ENCODE measurements at regions not wholly inside any gene's neighbourhood (a gene's known extent, or its start where the extent isn't known, plus 50 kb on each side); places are given as distances from the start of the nearest gene placed in this dataset.
"Not testable (repeated sequence)": the region's sequence is repeated elsewhere in the genome, so short reads cannot be mapped to it uniquely, and the experiment has no call there.

DNA sequence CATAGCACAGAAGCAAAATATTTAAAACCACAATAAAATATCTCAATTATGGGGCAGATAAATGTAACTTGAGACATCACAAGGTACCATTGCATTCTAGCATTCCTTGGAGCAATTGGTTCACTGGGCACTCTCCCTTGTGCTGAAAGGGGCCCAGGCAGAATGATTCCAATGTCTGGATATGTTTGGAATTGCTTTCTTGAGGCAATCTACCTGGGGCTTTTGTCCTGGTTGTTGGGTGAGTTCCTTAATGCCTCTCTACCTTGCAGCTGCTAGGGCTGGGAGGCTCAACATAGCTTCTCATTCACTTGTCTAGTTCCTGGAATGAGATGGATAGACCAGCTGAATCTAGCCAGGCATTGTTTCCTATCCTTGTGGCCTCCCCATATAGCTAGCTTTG is 539.6 kb upstream of the FSHR start:
- no peak overlapping the region for H3K4me3 ChIP-seq (ENCODE audit: low read length in 3 of 3)
- TF ChIP-seq CTCF (IDR thresholded peaks at IDR 0.05; ENCODE audit: borderline replicate concordance, extremely low read depth, insufficient read depth) = no peak
- no peak overlapping the region for H3K9ac ChIP-seq (ENCODE audit: low read length in 3 of 3)
- no peak overlapping the region for H3K27ac ChIP-seq (ENCODE audit: low read depth in 2 of 2, low read length in 2 of 2)
- FAIRE-seq (no peak), DNase-seq (no peak)
- H3K4me1 ChIP-seq (ENCODE audit: control insufficient read depth in 2 of 3, insufficient read depth in 2 of 3, low read depth in 1 of 3, low read length in 3 of 3) = no peaks in the 10 kb centered on the region
- H3K9me3 ChIP-seq (ENCODE audit: control insufficient read depth in 2 of 3, insufficient read depth in 1 of 3, low read length in 3 of 3) = no peaks in the 10 kb centered on the region
- no peaks in the 10 kb centered on the region for H3K27me3 ChIP-seq (ENCODE audit: control insufficient read depth, insufficient read depth, low read length)
- intact Hi-C loops (cut with DNase I) = no loop called here
- no peaks in the 10 kb centered on the region for H3K36me3 ChIP-seq (ENCODE audit: control insufficient read depth in 2 of 3, insufficient read depth in 3 of 3, low read length in 3 of 3)

DNA sequence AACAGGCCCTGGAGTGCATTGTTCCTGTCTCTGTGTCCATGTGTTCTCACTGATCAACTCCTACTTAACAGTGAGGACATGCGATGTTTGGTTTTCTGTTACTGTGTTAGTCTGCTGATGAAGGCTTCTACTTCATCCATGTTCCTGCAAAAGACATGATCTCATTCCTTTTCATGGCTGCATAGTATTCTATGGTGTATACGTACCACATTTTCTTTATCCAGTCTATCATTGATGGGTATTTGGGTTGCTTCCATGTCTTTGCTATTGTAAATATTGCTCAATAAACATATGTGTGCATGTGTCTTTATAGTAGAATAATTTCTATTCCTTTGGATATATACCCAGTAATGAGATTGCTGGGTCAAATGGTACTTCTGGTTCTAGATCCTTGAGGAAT is 537.7 kb upstream of the FSHR start:
- H3K4me3 ChIP-seq (ENCODE audit: low read length in 3 of 3); H3K9me3 ChIP-seq (ENCODE audit: control insufficient read depth in 2 of 3, insufficient read depth in 1 of 3, low read length in 3 of 3); intact Hi-C loops (cut with DNase I); H3K4me1 ChIP-seq (ENCODE audit: control insufficient read depth in 2 of 3, insufficient read depth in 2 of 3, low read depth in 1 of 3, low read length in 3 of 3); H3K36me3 ChIP-seq (ENCODE audit: control insufficient read depth in 2 of 3, insufficient read depth in 3 of 3, low read length in 3 of 3); H3K27me3 ChIP-seq (ENCODE audit: control insufficient read depth, insufficient read depth, low read length); FAIRE-seq; H3K9ac ChIP-seq (ENCODE audit: low read length in 3 of 3); H3K27ac ChIP-seq (ENCODE audit: low read depth in 2 of 2, low read length in 2 of 2); DNase-seq: not testable (repeated sequence)

GRCh38 chr2:49687918-49688317 is 533.6 kb upstream of the FSHR start:
- intact Hi-C loops (cut with DNase I) = no loop called here

GRCh38 chr2:49686897-49687442 is 532.7 kb upstream of the FSHR start:
- no peak for FAIRE-seq
- Histone ChIP-seq H3K9me3 (ENCODE audit: control insufficient read depth in 2 of 3, insufficient read depth in 1 of 3, low read length in 3 of 3) (no peaks in the 10 kb centered on the region), H3K4me1 (ENCODE audit: control insufficient read depth in 2 of 3, insufficient read depth in 2 of 3, low read depth in 1 of 3, low read length in 3 of 3) (no peaks in the 10 kb centered on the region), H3K4me3 (ENCODE audit: low read length in 3 of 3) (no peak overlapping the region), H3K36me3 (ENCODE audit: control insufficient read depth in 2 of 3, insufficient read depth in 3 of 3, low read length in 3 of 3) (no peaks in the 10 kb centered on the region), H3K27me3 (ENCODE audit: control insufficient read depth, insufficient read depth, low read length) (no peaks in the 10 kb centered on the region), H3K9ac (ENCODE audit: low read length in 3 of 3) (no peak overlapping the region), H3K27ac (ENCODE audit: low read depth in 2 of 2, low read length in 2 of 2) (no peak overlapping the region)
- intact Hi-C loops (cut with DNase I) = no loop called here
- DNase-seq = no peak
- TF ChIP-seq CTCF (IDR thresholded peaks at IDR 0.05; ENCODE audit: borderline replicate concordance, extremely low read depth, insufficient read depth) = no peak

More at GRCh38 chr2:49687918-49688317, 533.6 kb upstream of the FSHR start:
- no peak overlapping the region for H3K27ac ChIP-seq (ENCODE audit: low read depth in 2 of 2, low read length in 2 of 2)
- no peaks in the 10 kb centered on the region for H3K9me3 ChIP-seq (ENCODE audit: control insufficient read depth in 2 of 3, insufficient read depth in 1 of 3, low read length in 3 of 3)
- DNase-seq (peak in 2 of 5 donors; percentile 4 to 16), FAIRE-seq (no peak)
- H3K27me3 ChIP-seq (ENCODE audit: control insufficient read depth, insufficient read depth, low read length) = no peaks in the 10 kb centered on the region
- H3K4me1 ChIP-seq (ENCODE audit: control insufficient read depth in 2 of 3, insufficient read depth in 2 of 3, low read depth in 1 of 3, low read length in 3 of 3) = no peaks in the 10 kb centered on the region
- no peak overlapping the region for H3K4me3 ChIP-seq (ENCODE audit: low read length in 3 of 3)
- peak; percentile 17 for TF ChIP-seq CTCF (IDR thresholded peaks at IDR 0.05; ENCODE audit: borderline replicate concordance, extremely low read depth, insufficient read depth)
- H3K9ac ChIP-seq (ENCODE audit: low read length in 3 of 3) = no peak overlapping the region
- H3K36me3 ChIP-seq (ENCODE audit: control insufficient read depth in 2 of 3, insufficient read depth in 3 of 3, low read length in 3 of 3) = no peaks in the 10 kb centered on the region
